Endodermal cell (in vitro differentiated cells): ENCODE measurements at regions not wholly inside any gene's neighbourhood (a gene's known extent, or its start where the extent isn't known, plus 50 kb on each side); places are given as distances from the start of the nearest gene placed in this dataset.

Experiments used
- DNase-seq: peaks from one replicate; pipeline ENCODE4 v3.0.0-alpha.2; 2017
- H3K27ac ChIP-seq: 2 replicates; pipeline ENCODE4 v1.5.1; 2013; ENCODE audit warnings: mild to moderate bottlenecking, low read depth, low read length, moderate library complexity
- H3K27me3 ChIP-seq: 2 replicates; pipeline ENCODE4 v1.6.1; 2013; ENCODE audit warnings: mild to moderate bottlenecking, low read length, moderate library complexity; ENCODE audit not compliant: insufficient read depth, control insufficient read depth, poor library complexity, severe bottlenecking
- H3K36me3 ChIP-seq: 2 replicates; pipeline ENCODE4 v1.7.0; 2013; ENCODE audit warnings: mild to moderate bottlenecking, low read length, moderate library complexity; ENCODE audit not compliant: control insufficient read depth, insufficient read depth
- H3K4me1 ChIP-seq: one replicate; pipeline ENCODE4 v1.7.0; 2013; ENCODE audit warnings: low read length; ENCODE audit not compliant: control insufficient read depth, insufficient read depth
- H3K4me3 ChIP-seq: 2 replicates; pipeline ENCODE4 v1.5.1; 2013; ENCODE audit warnings: mild to moderate bottlenecking, low read length, moderate library complexity
- H3K9ac ChIP-seq: 2 replicates; pipeline ENCODE4 v1.6.1; 2013; ENCODE audit warnings: mild to moderate bottlenecking, low read length, moderate library complexity; ENCODE audit not compliant: poor library complexity, severe bottlenecking; ENCODE audit errors: extremely low read depth
- H3K9me3 ChIP-seq: 2 replicates; pipeline ENCODE4 v1.6.1; 2013; ENCODE audit warnings: mild to moderate bottlenecking, low read length, moderate library complexity; ENCODE audit not compliant: control insufficient read depth
- H3K27ac Mint-ChIP-seq: 2 replicates; pipeline ENCODE4 v1.8.0; 2020; ENCODE audit warnings: mixed read lengths
- H3K27me3 Mint-ChIP-seq: 2 replicates; pipeline ENCODE4 v1.8.0; 2021; ENCODE audit warnings: mild to moderate bottlenecking, mixed read lengths; ENCODE audit not compliant: insufficient read depth
- H3K36me3 Mint-ChIP-seq: 2 replicates; pipeline ENCODE4 v1.8.0; 2020; ENCODE audit warnings: low read depth, mixed read lengths
- H3K4me1 Mint-ChIP-seq: 2 replicates; pipeline ENCODE4 v1.8.0; 2020; ENCODE audit warnings: mixed read lengths
- H3K4me3 Mint-ChIP-seq: 2 replicates; pipeline ENCODE4 v1.8.0; 2020; ENCODE audit warnings: mild to moderate bottlenecking, moderate library complexity, mixed read lengths
- H3K9me3 Mint-ChIP-seq: 2 replicates; pipeline ENCODE4 v1.8.0; 2020; ENCODE audit warnings: mild to moderate bottlenecking, mixed read lengths
- CTCF ChIP-seq: fragments of 200-600 bp; sonication (generic); conservative IDR thresholded peaks from 2 replicates; pipeline ENCODE4 v1.5.0; 2021; ENCODE audit warnings: antibody characterized with exemption, mild to moderate bottlenecking
- WGBS, 2 experiments: methylation state at CpG; one replicate each; pipeline versions ENCODE4 v1.1.5 to v1.1.7; 2013; ENCODE audit warnings: missing lambda C conversion rate in 2 of 2, mixed read lengths in 1 of 2; ENCODE audit not compliant: insufficient coverage in 1 of 2, insufficient read length in 1 of 2; 5-methylcytosine and 5-hydroxymethylcytosine counted together

DNA sequence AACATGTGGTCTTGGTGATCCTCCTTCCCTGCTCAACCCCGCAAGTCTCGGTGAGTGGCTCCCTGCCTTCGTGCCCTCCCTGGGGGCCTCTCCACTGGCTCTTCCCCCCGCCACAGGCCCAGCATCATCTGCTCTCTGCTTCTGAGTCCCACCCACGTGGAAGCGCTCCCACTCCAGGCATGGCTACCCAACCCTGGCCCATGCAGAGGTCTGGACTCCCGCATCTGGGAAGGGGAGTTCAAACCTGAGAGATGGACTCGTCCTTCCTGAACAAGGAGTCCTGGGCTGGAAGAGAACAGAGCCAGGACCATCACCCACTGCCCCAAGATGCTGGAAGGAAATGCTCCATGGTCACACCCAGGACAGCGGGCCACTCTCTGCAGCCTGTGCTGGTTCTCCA is 90.8 kb downstream of the DHCR7 start:
- no peak for TF ChIP-seq CTCF
- Histone ChIP-seq H3K4me1 (no peaks in the 10 kb centered on the region), H3K36me3 (no peaks in the 10 kb centered on the region), H3K27ac (no peak overlapping the region), H3K27me3 (peaks cover 20% of the 10 kb centered on the region), H3K4me3 (no peak overlapping the region), H3K9ac (no peak overlapping the region), H3K9me3 (peaks cover 6% of the 10 kb centered on the region)
- 83 to 86% methylated on average over 5 to 9 of the region's 9 CpGs for WGBS, 2 experiments
- no peaks in the 10 kb centered on the region for H3K36me3 Mint-ChIP-seq
- no peak overlapping the region for H3K4me3 Mint-ChIP-seq
- no peak for DNase-seq
- H3K27me3 Mint-ChIP-seq: peaks cover 21% of the 10 kb centered on the region
- H3K9me3 Mint-ChIP-seq: no peaks in the 10 kb centered on the region
- H3K4me1 Mint-ChIP-seq: no peaks in the 10 kb centered on the region
- no peak overlapping the region for H3K27ac Mint-ChIP-seq

- no peak overlapping the region for H3K4me3 Mint-ChIP-seq
- H3K27ac ChIP-seq: no peak overlapping the region
- no peaks in the 10 kb centered on the region for H3K4me1 ChIP-seq
- H3K9me3 Mint-ChIP-seq: no peaks in the 10 kb centered on the region
- no peak overlapping the region for H3K27ac Mint-ChIP-seq
- TF ChIP-seq CTCF: no peak
- H3K9ac ChIP-seq: no peak overlapping the region
- H3K36me3 Mint-ChIP-seq: no peaks in the 10 kb centered on the region
- H3K36me3 ChIP-seq: no peaks in the 10 kb centered on the region
- no peak overlapping the region for H3K4me3 ChIP-seq
- no peaks in the 10 kb centered on the region for H3K4me1 Mint-ChIP-seq
- DNase-seq: no peak
- H3K9me3 ChIP-seq: peaks cover under 1% of the 10 kb centered on the region
- peaks cover 20% of the 10 kb centered on the region for H3K27me3 ChIP-seq
- WGBS, 2 experiments: 80 to 81% methylated on average over 1 to 6 of the region's 6 CpGs
- peaks cover 21% of the 10 kb centered on the region for H3K27me3 Mint-ChIP-seq
These were observed 91.3 kb downstream of the DHCR7 start for GRCh38 chr11:71356904-71357303.

- H3K27me3 ChIP-seq: peaks cover 20% of the 10 kb centered on the region
- no peak overlapping the region for H3K27ac Mint-ChIP-seq
- no peak overlapping the region for H3K27ac ChIP-seq
- no peaks in the 10 kb centered on the region for H3K36me3 ChIP-seq
- H3K4me3 Mint-ChIP-seq: no peak overlapping the region
- no peaks in the 10 kb centered on the region for H3K9me3 ChIP-seq
- H3K4me1 Mint-ChIP-seq: no peaks in the 10 kb centered on the region
- no peaks in the 10 kb centered on the region for H3K36me3 Mint-ChIP-seq
- WGBS, 2 experiments: 89 to 90% methylated on average over 2 to 6 of the region's 6 CpGs
- no peak for DNase-seq
- H3K9ac ChIP-seq: no peak overlapping the region
- no peak overlapping the region for H3K4me3 ChIP-seq
- no peaks in the 10 kb centered on the region for H3K9me3 Mint-ChIP-seq
- no peak for TF ChIP-seq CTCF
- H3K4me1 ChIP-seq: no peaks in the 10 kb centered on the region
- peaks cover 21% of the 10 kb centered on the region for H3K27me3 Mint-ChIP-seq
These were observed 91.8 kb downstream of the DHCR7 start for GRCh38 chr11:71356280-71356876.
